WTC11 (cell line): ENCODE measurements at regions not wholly inside any gene's neighbourhood (a gene's known extent, or its start where the extent isn't known, plus 50 kb on each side); places are given as distances from the start of the nearest gene placed in this dataset.
"Not testable (repeated sequence)": the region's sequence is repeated elsewhere in the genome, so short reads cannot be mapped to it uniquely, and the experiment has no call there.

Experiments used
- ATAC-seq: fragments of 200-7000 bp; cut with Tn5 transposase; 2 replicates; pipeline ENCODE4 v1.10.0; 2021; ENCODE audit warnings: mild to moderate bottlenecking, moderate library complexity
- CTCF ChIA-PET: fragments of 300-600 bp; sonication (Branson Sonifier 250); formaldehyde crosslinking; loops from one replicate; lab custom pipeline; 2021; ENCODE audit warnings: antibody characterized with exemption; lab: Charles Lee
- POLR2A ChIA-PET: fragments of 350-600 bp; sonication (Branson Sonifier 250); formaldehyde crosslinking; loops from one replicate; lab custom pipeline; 2021; ENCODE audit warnings: antibody characterized with exemption; lab: Charles Lee
- DNase-seq: peaks from one replicate; pipeline ENCODE4 v3.0.0; 2021; ENCODE audit warnings: low spot score
- H3K27ac Mint-ChIP-seq: 2 replicates; pipeline ENCODE4 v1.8.0; 2021; ENCODE audit warnings: mixed read lengths
- H3K27me3 Mint-ChIP-seq: 2 replicates; pipeline ENCODE4 v1.8.0; 2021; ENCODE audit warnings: low read depth, mild to moderate bottlenecking, moderate library complexity, mixed read lengths
- H3K36me3 Mint-ChIP-seq: 2 replicates; pipeline ENCODE4 v1.8.0; 2021; ENCODE audit warnings: mixed read lengths
- H3K4me1 Mint-ChIP-seq: 2 replicates; pipeline ENCODE4 v1.8.0; 2022; ENCODE audit warnings: mixed read lengths
- H3K4me3 Mint-ChIP-seq: 2 replicates; pipeline ENCODE4 v1.8.0; 2021; ENCODE audit warnings: mild to moderate bottlenecking, moderate library complexity, mixed read lengths
- H3K9me3 Mint-ChIP-seq: 2 replicates; pipeline ENCODE4 v1.8.0; 2021; ENCODE audit warnings: mixed read lengths
- AR ChIP-seq: fragments of 250-450 bp; sonication (Bioruptor Pico); IDR thresholded peaks from 2 replicates; pipeline ENCODE4 v1.9.0; 2021; ENCODE audit warnings: mild to moderate bottlenecking
- EMX1 ChIP-seq: fragments of 250-450 bp; sonication (Bioruptor Pico); IDR thresholded peaks from 2 replicates; pipeline ENCODE4 v1.8.0; 2021; ENCODE audit warnings: mild to moderate bottlenecking
- GRHL2 ChIP-seq: fragments of 250-450 bp; sonication (Bioruptor Pico); IDR thresholded peaks from 2 replicates; pipeline ENCODE4 v1.8.0; 2022; ENCODE audit warnings: mild to moderate bottlenecking, moderate library complexity; ENCODE audit not compliant: insufficient replicate concordance, severe bottlenecking
- JAZF1 ChIP-seq: fragments of 250-450 bp; sonication (Bioruptor Pico); IDR thresholded peaks from 2 replicates; pipeline ENCODE4 v1.9.0; 2021; ENCODE audit warnings: moderate library complexity, mild to moderate bottlenecking, inconsistent platforms
- KAT7 ChIP-seq: sonication (generic); formaldehyde crosslinking; IDR thresholded peaks from 2 replicates; pipeline ENCODE4 v1.8.1; 2023; ENCODE audit warnings: missing genetic modification reagents, mild to moderate bottlenecking, borderline replicate concordance
- MLX ChIP-seq: sonication (generic); formaldehyde crosslinking; IDR thresholded peaks from 2 replicates; pipeline ENCODE4 v1.8.1; 2023; ENCODE audit warnings: mild to moderate bottlenecking, missing genetic modification reagents, moderate library complexity
- NR2C2 ChIP-seq: sonication (generic); formaldehyde crosslinking; IDR thresholded peaks from 2 replicates; pipeline ENCODE4 v1.8.0; 2022; ENCODE audit warnings: mild to moderate bottlenecking, missing genetic modification reagents
- OVOL2 ChIP-seq: fragments of 250-450 bp; sonication (Bioruptor Pico); IDR thresholded peaks from 2 replicates; pipeline ENCODE4 v1.9.0; 2021; ENCODE audit warnings: mild to moderate bottlenecking, borderline replicate concordance
- TCF7 ChIP-seq: sonication (generic); formaldehyde crosslinking; IDR thresholded peaks from 2 replicates; pipeline ENCODE4 v1.8.0; 2022; ENCODE audit warnings: mild to moderate bottlenecking, low read depth, missing genetic modification reagents, moderate library complexity
- ZNF263 ChIP-seq: sonication (generic); formaldehyde crosslinking; IDR thresholded peaks from 2 replicates; pipeline ENCODE4 v1.8.1; 2022; ENCODE audit warnings: low read depth, mild to moderate bottlenecking, moderate library complexity, missing genetic modification reagents
- ZNF532 ChIP-seq: fragments of 250-450 bp; sonication (Bioruptor Pico); IDR thresholded peaks from 2 replicates; pipeline ENCODE4 v1.9.0; 2021; ENCODE audit warnings: mild to moderate bottlenecking, borderline replicate concordance
- TF ChIP-seq, protein P1 (sequence below): sonication (generic); formaldehyde crosslinking; IDR thresholded peaks from 2 replicates; pipeline ENCODE4 v1.8.0; 2022; ENCODE audit warnings: mild to moderate bottlenecking, missing genetic modification reagents

GRCh38 chr16:59339871-59340270, 605.8 kb upstream of the GOT2 start (continued):
- TF ChIP-seq AR (CRISPR knock-in tag) (no peak), ZNF532 (CRISPR knock-in tag) (no peak)
- TF ChIP-seq, all 79 proteins: peak for 1

DNA sequence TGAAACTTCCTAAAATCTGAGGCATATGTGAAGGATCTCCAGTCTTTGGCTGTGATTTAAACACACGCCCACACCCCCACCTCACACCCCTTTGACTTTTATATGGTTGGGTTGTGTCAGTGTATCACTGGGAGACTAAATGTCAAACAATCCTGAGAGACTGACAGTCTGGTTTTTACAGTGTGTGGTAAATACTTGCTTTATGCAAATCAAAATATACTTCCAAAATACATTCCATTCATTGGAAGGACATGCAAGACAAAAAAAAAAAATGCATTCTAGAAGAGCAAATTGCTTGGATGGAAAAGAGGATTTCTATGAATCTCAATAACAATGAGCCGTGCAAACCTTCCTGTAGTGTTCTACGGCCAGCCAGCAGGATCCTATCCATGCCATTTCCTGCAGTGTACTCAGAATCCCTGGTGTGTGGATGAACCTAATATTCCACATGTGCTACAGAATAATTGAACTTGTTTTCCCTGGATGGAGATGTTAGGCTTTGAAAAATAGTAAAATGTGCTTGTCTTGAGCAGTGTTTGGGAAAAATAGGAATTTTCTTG, 602.1 kb upstream of the GOT2 start:
- peaks cover 5% of the 10 kb centered on the region for H3K9me3 Mint-ChIP-seq
- H3K4me3 Mint-ChIP-seq, result peak overlapping the region; percentile 19; the same call in 1 of the 2 replicates
- H3K4me1 Mint-ChIP-seq, result peaks cover 34% of the 10 kb centered on the region
- peaks cover 4% of the 10 kb centered on the region; the same call in 1 of the 2 replicates for H3K36me3 Mint-ChIP-seq
- ATAC-seq (peak; percentile 50), DNase-seq (no peak)
- POLR2A ChIA-PET, result no interaction called here
- TF ChIP-seq, protein P1, sequence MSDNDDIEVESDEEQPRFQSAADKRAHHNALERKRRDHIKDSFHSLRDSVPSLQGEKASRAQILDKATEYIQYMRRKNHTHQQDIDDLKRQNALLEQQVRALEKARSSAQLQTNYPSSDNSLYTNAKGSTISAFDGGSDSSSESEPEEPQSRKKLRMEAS (CRISPR knock-in tag), result no peak
- no peak for TF ChIP-seq NR2C2 (CRISPR knock-in tag)
- no peak for TF ChIP-seq ZNF263 (CRISPR knock-in tag)
- no peak for TF ChIP-seq MLX (CRISPR knock-in tag)
- no peak for TF ChIP-seq KAT7 (CRISPR knock-in tag)
- TF ChIP-seq OVOL2 (CRISPR knock-in tag), result no peak
- no peak for TF ChIP-seq TCF7 (CRISPR knock-in tag)
- no peak for TF ChIP-seq EMX1 (CRISPR knock-in tag)
- TF ChIP-seq JAZF1 (CRISPR knock-in tag), result no peak
- no peak for TF ChIP-seq GRHL2 (CRISPR knock-in tag)
- TF ChIP-seq, all 79 proteins: peak for 0
- Mint-ChIP-seq H3K27ac (no peak overlapping the region), H3K27me3 (peaks cover 100% of the 10 kb centered on the region)
- CTCF ChIA-PET, result no interaction called here

- H3K9me3 Mint-ChIP-seq, DNase-seq, H3K36me3 Mint-ChIP-seq, CTCF ChIA-PET, POLR2A ChIA-PET, ATAC-seq, H3K4me3 Mint-ChIP-seq, H3K27ac Mint-ChIP-seq: not testable (repeated sequence)
- H3K27me3 Mint-ChIP-seq, result peaks cover 74% of the 10 kb centered on the region
- peaks cover 37% of the 10 kb centered on the region for H3K4me1 Mint-ChIP-seq
These were observed 597.6 kb upstream of the GOT2 start for GRCh38 chr16:59331708-59332107.
